ENCODE measurements at regions not wholly inside any gene's neighbourhood (a gene's known extent, or its start where the extent isn't known, plus 50 kb on each side); places are given as distances from the start of the nearest gene placed in this dataset.

GRCh38 chr2:223474893-223475292 lies 127.3 kb downstream of the SCG2 start:
- no peak for TF ChIP-seq CTCF (IDR thresholded peaks at IDR 0.05)
- DNase-seq, result no peak
- Mint-ChIP-seq H3K36me3 (ENCODE audit: low read depth) (no peaks in the 10 kb centered on the region), H3K27ac (no peak overlapping the region), H3K4me3 (no peak overlapping the region), H3K4me1 (ENCODE audit: low read depth) (no peaks in the 10 kb centered on the region), H3K27me3 (no peaks in the 10 kb centered on the region), H3K9me3 (no peaks in the 10 kb centered on the region)
- ChIA-PET CTCF (no interaction called here), POLR2A (no interaction called here)
- intact Hi-C loops (cut with micrococcal nuclease), result no loop called here
- ATAC-seq, result no peak

- Mint-ChIP-seq H3K36me3 (ENCODE audit: low read depth) (no peaks in the 10 kb centered on the region), H3K27me3 (no peaks in the 10 kb centered on the region), H3K9me3 (no peaks in the 10 kb centered on the region), H3K27ac (no peak overlapping the region), H3K4me1 (ENCODE audit: low read depth) (no peaks in the 10 kb centered on the region), H3K4me3 (no peak overlapping the region)
- intact Hi-C loops (cut with micrococcal nuclease), result no loop called here
- no peak for ATAC-seq
- CTCF ChIA-PET, result no interaction called here
- DNase-seq, result no peak
- no peak for TF ChIP-seq CTCF (IDR thresholded peaks at IDR 0.05)
- POLR2A ChIA-PET, result no interaction called here
Measured at GRCh38 chr2:223475901-223476300, 126.3 kb downstream of the SCG2 start.

DNA sequence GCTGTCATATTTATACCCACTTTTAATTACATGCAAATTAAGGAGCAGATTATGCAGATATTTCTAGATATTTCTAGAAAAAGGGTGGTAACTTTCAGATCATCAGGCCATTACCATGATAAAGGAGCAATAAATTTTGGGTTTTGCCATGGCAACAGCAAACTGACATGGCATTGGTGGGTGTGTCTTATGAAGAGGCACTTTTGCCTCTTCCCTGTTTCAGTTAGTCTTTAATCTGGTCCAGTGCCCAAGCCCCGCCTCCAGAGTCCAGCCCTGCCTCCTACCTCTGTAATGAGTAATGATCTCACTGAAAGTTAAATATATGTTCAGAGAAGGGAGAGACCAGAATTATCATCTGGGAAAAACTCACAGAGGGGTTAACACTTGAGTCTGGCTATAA lies 124.8 kb downstream of the SCG2 start:
- H3K27me3 Mint-ChIP-seq, result no peaks in the 10 kb centered on the region
- no peaks in the 10 kb centered on the region for H3K36me3 Mint-ChIP-seq (ENCODE audit: low read depth)
- TF ChIP-seq CTCF (IDR thresholded peaks at IDR 0.05), result no peak
- H3K27ac Mint-ChIP-seq, result no peak overlapping the region
- no peak for ATAC-seq
- H3K9me3 Mint-ChIP-seq, result no peaks in the 10 kb centered on the region
- DNase-seq, result no peak
- ChIA-PET CTCF (no interaction called here), POLR2A (no interaction called here)
- no peaks in the 10 kb centered on the region for H3K4me1 Mint-ChIP-seq (ENCODE audit: low read depth)
- no peak overlapping the region for H3K4me3 Mint-ChIP-seq
- intact Hi-C loops (cut with micrococcal nuclease), result no loop called here

GRCh38 chr2:223481486-223481885 lies 120.7 kb downstream of the SCG2 start:
- POLR2A ChIA-PET, result interaction anchor here (0.8 kb wide), 1 partner anchor 164 kb away, joined by 3 read pairs; no protein-coding TSS in a partner anchor
- H3K27ac Mint-ChIP-seq, result no peak overlapping the region
- H3K4me1 Mint-ChIP-seq (ENCODE audit: low read depth), result no peaks in the 10 kb centered on the region
- H3K4me3 Mint-ChIP-seq, result no peak overlapping the region
- no peak for ATAC-seq
- TF ChIP-seq CTCF (IDR thresholded peaks at IDR 0.05), result no peak
- no peaks in the 10 kb centered on the region for H3K27me3 Mint-ChIP-seq
- intact Hi-C loops (cut with micrococcal nuclease), result no loop called here
- H3K36me3 Mint-ChIP-seq (ENCODE audit: low read depth), result no peaks in the 10 kb centered on the region
- CTCF ChIA-PET, result no interaction called here
- DNase-seq, result no peak
- H3K9me3 Mint-ChIP-seq, result no peaks in the 10 kb centered on the region

GRCh38 chr2:223486751-223487150 lies 115.4 kb downstream of the SCG2 start:
- Mint-ChIP-seq H3K36me3 (ENCODE audit: low read depth) (no peaks in the 10 kb centered on the region), H3K4me1 (ENCODE audit: low read depth) (no peaks in the 10 kb centered on the region), H3K27ac (no peak overlapping the region), H3K4me3 (no peak overlapping the region), H3K9me3 (no peaks in the 10 kb centered on the region), H3K27me3 (no peaks in the 10 kb centered on the region)
- DNase-seq (no peak), ATAC-seq (no peak)
- ChIA-PET CTCF (no interaction called here), POLR2A (no interaction called here)
- TF ChIP-seq CTCF (IDR thresholded peaks at IDR 0.05), result no peak
- intact Hi-C loops (cut with micrococcal nuclease), result no loop called here

Data from activated CD8-positive, alpha-beta T cell treated with anti-CD3 and anti-CD28 coated beads for 36 hours (primary cell).